ENCODE measurements at regions not wholly inside any gene's neighbourhood (a gene's known extent, or its start where the extent isn't known, plus 50 kb on each side); places are given as distances from the start of the nearest gene placed in this dataset.

DNA sequence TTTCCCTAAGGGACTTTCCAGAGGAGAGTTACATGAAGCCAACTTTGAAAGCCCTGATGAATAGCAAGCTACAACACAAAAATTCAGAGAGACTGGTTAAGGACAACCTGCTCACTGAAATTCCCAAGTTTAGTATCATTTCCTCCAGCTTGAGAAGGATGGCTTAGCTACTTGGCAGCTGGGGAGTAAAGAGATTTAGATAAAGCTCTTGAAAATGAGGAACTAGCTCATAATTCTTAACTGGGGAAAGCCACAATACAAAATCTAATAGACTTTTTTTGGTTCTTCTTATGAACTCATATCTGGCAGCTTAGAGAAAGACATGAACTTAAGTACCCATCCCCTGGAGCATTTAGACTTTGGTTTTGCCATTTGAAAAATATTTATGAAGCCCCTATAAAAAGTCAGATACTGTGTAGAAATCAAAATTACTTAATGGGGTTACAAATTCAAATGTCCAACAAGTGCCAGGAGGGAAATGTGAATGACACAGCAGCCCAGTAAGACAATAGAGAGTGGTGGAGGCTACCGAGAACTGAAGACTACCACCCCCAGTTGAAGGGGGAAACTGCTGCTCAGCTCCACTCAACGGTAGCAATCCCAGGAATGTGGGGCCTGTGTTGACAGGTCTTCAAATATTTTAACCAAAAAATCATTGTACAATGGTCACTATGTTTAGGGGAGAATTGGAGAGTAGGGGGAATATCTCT is 79.4 kb upstream of the ADRB2 start:
- TF ChIP-seq, protein P1, sequence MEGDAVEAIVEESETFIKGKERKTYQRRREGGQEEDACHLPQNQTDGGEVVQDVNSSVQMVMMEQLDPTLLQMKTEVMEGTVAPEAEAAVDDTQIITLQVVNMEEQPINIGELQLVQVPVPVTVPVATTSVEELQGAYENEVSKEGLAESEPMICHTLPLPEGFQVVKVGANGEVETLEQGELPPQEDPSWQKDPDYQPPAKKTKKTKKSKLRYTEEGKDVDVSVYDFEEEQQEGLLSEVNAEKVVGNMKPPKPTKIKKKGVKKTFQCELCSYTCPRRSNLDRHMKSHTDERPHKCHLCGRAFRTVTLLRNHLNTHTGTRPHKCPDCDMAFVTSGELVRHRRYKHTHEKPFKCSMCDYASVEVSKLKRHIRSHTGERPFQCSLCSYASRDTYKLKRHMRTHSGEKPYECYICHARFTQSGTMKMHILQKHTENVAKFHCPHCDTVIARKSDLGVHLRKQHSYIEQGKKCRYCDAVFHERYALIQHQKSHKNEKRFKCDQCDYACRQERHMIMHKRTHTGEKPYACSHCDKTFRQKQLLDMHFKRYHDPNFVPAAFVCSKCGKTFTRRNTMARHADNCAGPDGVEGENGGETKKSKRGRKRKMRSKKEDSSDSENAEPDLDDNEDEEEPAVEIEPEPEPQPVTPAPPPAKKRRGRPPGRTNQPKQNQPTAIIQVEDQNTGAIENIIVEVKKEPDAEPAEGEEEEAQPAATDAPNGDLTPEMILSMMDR (IDR thresholded peaks at IDR 0.05): no peak
- TF ChIP-seq NR2C2 (CRISPR knock-in tag; IDR thresholded peaks at IDR 0.05): no peak
- TF ChIP-seq ARID4B (CRISPR knock-in tag; IDR thresholded peaks at IDR 0.05; ENCODE audit: borderline replicate concordance): no peak
- TF ChIP-seq MXD4 (CRISPR knock-in tag; IDR thresholded peaks at IDR 0.05; ENCODE audit: borderline replicate concordance): no peak
- no peak for TF ChIP-seq ETV6 (CRISPR knock-in tag; IDR thresholded peaks at IDR 0.05)
- TF ChIP-seq STAT6 (CRISPR knock-in tag; conservative IDR thresholded peaks at IDR 0.05; ENCODE audit: low read depth): no peak

Measured in WTC11 (cell line).